ENCODE measurements at regions not wholly inside any gene's neighbourhood (a gene's known extent, or its start where the extent isn't known, plus 50 kb on each side); places are given as distances from the start of the nearest gene placed in this dataset.

DNA sequence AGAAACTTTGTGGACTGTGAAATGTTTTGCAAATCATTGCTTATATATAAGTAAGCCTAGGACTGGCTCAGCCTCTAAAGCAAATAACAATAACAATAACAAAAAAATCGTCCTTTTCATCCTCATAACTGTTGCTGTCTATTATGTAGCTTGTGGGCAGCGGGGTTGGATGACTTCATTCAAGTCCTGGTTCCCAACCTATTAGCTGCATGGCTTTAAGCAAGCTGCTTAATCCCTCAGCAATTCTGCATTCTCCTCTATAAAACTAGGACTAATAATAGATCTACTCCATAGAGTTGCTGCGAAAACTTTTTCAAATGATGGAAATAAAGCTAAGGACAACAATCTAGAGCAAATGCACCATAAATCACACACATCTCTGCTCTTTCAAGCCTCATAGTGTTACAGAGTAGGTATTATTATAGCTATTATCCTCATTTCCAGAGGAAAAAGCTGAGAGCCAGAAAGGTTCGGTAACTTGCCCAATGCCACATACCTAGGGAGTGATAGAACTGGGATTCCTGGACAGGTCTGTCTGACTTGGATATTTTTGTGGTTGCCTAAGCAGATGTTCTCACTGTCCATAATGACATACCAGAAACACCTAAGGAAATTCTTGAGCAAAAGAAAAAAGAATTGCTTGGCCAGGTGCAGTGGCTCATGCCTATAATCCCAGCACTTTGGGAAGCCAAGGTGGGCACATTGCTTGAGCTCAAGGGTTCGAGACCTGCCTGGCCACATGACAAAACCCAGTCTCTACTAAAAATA lies 98.8 kb upstream of the ADRA1B start:
- DNase-seq (ENCODE audit: low read depth in 2 of 2), result no peak

GRCh38 chr5:159819591-159820411 lies 96.5 kb upstream of the ADRA1B start:
- DNase-seq (ENCODE audit: low read depth in 2 of 2), result no peak

GRCh38 chr5:159820692-159821091 lies 95.6 kb upstream of the ADRA1B start:
- no peak for DNase-seq (ENCODE audit: low read depth in 2 of 2)

DNA sequence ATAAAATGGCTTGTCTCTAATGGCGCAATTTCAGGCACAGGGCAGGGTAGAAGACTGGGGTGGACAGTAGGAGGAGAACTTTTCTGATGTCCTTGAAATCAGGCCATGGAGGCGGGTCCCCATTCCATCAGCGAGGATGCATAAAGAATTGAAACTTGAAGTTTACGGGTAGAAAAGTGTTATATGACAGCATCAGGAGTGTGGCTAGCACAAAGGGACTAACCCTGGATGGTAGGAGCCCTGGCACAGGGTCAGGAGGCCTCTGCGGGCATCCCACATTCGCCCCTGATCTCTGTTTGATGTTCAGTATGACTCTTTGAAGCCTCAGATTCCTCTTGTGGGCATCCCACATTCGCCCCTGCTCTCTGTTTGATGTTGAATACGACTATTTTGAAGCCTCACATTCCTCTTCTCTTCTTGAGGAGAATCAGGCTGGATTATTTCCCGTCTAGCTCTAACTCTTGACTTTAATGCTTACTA lies 94.8 kb upstream of the ADRA1B start:
- no peak for DNase-seq (ENCODE audit: low read depth in 2 of 2)

DNA sequence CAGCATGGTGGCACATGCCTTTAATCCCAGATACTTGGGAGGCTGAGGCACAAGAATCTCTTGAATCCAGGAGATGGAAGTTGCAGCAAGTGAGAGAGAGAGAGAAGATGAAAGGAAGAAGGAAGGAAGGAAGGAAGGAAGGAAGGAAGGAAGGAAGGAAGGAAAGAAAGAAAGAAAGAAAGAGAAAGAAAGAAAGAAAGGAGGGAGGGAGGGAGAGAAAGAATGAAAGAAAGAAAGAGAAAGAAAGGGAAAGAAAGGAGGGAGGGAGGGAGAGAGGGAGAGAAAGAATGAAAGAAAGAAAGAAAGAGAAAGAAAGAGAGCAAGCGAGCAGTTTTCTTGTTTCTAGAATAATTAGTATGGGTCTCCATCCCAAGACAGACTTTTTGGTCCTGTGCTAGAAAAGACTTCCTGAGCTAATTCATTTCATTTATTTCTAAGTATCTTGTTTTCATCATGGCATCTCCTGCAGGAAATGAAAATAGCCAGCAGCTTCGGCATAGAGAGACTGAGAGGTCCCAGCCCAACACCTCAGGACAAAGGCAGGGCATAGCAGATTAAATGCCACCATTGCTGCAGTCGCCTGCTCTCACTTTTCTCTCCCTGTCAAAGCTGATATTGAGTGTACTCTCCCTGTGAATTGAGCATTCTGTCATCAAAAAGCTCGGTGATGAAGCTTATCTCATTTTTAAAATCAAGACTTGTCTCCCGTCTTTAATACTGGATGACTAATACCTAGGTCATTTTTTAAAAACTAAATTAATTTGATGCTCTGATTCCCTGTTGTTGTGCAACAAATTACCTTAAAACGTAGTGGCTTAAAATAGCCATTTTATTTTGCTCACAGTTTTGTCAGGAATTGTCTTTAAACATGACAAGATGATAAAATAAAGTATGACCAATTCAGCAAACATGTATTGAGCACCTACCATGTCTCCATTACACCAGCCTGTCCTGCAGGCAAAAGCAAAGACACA lies 91.8 kb upstream of the ADRA1B start:
- no peak for DNase-seq (ENCODE audit: low read depth in 2 of 2)

GRCh38 chr5:159825551-159826051 lies 90.7 kb upstream of the ADRA1B start:
- DNase-seq (ENCODE audit: low read depth in 2 of 2), result no peak

GRCh38 chr5:159826351-159827214 lies 89.7 kb upstream of the ADRA1B start:
- no peak for DNase-seq (ENCODE audit: low read depth in 2 of 2)

GRCh38 chr5:159827861-159828260 lies 88.4 kb upstream of the ADRA1B start:
- DNase-seq (ENCODE audit: low read depth in 2 of 2), result no peak

- DNase-seq (ENCODE audit: low read depth in 2 of 2), result no peak
These were observed 84.2 kb upstream of the ADRA1B start for GRCh38 chr5:159832073-159832472.

DNA sequence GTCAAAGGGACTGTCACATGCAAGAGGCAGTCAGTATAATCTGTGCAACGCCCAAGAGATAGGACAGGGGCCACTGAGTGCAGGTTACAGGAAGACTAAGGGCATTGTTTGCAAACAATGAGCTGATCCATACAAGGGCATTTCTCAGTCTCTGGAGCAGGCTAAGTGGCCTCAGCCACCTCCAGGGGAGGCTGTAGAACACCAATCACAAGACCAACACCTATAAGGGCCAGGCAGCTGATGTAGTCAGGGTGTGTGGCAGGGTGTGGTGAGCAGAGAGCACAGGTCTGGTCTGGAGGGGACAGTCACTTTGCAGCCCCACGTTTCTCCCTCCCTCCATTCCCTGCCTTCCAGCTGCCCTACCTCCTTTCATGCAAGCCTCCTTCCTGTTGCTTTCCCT lies 83.2 kb upstream of the ADRA1B start:
- DNase-seq (ENCODE audit: low read depth in 2 of 2), result no peak

DNA sequence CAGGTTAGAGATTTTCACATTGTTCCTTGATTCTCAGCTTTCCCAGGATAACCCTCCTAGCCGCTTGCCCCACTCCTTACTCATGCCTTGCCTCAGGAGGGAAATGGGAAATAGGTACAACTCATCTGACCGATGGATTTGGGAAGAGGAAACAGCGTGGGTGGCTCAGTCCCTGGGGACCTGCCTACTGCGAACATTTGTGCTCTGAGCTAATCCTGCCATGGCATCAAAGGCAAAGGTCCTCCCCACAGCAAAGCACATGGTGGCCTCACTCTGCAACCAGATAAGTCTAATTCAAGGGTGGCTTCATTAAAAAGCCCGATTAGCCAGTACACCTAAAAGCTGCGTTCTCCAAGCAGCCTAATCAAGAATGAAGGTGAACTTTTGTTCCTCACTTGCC lies 82.4 kb upstream of the ADRA1B start:
- DNase-seq (ENCODE audit: low read depth in 2 of 2), result no peak

DNA sequence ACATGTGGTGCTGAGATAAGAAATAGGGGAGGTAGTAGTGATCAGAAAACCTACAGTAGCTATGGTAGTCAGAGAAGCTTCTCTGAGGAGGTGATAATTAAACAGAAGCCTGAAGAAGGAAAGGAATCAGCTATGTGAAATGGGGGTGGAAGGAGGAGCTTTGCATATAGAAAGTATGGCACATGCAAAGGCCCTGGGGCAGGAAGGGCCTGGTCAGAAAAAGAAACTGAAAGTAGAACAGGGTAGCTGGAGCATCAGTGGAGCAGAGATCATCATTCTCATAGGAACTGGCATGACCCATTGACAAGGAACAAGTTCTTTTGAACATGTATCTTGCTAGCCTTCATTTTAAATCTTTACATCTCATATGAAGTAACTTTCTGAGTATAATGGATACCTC lies 80.7 kb upstream of the ADRA1B start:
- DNase-seq (ENCODE audit: low read depth in 2 of 2), result no peak

DNA sequence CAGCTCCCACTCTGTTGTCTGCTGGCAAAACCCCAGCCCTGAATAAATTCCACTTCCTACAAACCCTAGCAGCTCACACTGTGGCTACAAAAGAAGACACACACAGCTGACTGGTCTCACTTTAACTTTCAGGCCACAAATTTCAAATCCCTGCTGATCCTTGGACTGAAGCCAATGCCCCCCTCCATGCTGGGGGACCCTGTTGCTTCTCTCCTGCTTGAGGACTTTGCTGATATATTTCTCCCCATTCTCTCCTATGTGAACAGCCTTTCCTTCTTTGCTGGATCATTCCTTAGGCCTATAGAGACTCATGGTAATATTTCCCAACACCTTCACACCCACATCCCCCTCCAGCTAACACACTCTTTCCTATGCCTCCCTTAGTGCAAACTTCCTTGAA lies 79.6 kb upstream of the ADRA1B start:
- no peak for DNase-seq (ENCODE audit: low read depth in 2 of 2)

DNA sequence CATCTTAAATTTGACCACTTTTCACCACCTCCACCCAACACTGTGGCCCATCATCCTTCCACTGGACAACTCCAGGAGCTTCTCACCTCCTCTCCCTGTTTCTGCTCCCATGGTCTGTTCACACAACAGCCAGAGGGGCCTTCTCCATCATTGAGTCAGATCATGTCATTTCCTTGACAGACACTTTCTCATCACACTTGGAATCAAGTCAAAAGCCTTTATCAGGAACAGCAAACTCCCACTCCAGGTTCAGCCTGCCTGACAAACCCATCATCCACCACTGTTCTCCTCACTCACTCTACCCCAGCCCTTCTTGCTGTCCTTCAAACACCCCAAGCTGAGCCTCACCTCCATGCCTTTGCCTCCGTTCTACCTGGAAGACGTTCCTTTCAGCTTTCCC lies 78.4 kb upstream of the ADRA1B start:
- no peak for DNase-seq (ENCODE audit: low read depth in 2 of 2)

DNA sequence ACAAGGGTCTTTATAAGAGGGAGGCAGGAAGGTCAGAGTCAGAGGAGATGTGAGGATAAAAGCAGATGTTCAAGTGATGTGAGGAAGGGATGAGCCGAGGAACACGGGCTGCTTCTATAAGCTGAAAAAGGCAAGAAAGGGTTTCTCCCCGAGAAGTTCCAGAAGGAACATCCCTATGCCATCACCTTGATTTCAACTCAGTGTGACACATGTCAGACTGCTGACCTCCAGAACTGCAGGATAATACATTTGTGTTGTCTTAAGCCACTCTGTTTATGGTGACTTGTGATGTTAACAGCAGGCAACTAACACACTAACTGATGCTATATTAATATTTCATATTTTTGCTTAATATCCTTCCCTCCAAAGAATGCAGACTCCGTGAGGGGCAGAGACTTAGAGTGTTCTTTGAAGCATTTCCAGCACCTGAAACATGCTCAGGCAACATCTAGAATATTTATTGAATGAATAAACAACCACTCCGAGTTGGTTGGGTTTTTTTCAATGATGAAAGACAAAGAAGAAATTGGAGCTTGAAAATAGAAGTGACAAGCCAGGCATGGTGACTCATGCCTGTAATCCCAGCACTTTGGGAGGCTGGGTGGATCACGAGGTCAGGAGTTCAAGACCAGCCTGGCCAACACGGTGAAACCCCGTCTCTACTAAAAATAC lies 77.6 kb upstream of the ADRA1B start:
- DNase-seq (ENCODE audit: low read depth in 2 of 2), result no peak

- no peak for DNase-seq (ENCODE audit: low read depth in 2 of 2)
These were observed 71.8 kb upstream of the ADRA1B start for GRCh38 chr5:159844267-159845121.

- no peak for DNase-seq (ENCODE audit: low read depth in 2 of 2)
These were observed 66.7 kb upstream of the ADRA1B start for GRCh38 chr5:159849437-159850083.

- no peak for DNase-seq (ENCODE audit: low read depth in 2 of 2)
These were observed 66.1 kb upstream of the ADRA1B start for GRCh38 chr5:159850160-159850559.

GRCh38 chr5:159851053-159851452 lies 65.2 kb upstream of the ADRA1B start:
- no peak for DNase-seq (ENCODE audit: low read depth in 2 of 2)

Measured in stimulated activated CD4-positive, alpha-beta T cell treated with anti-CD3 and anti-CD28 coated beads, Interleukin-15, amount 100 ng/mL, for 48 hours (primary cell).